SK-N-MC (cell line): ENCODE measurements at regions not wholly inside any gene's neighbourhood (a gene's known extent, or its start where the extent isn't known, plus 50 kb on each side); places are given as distances from the start of the nearest gene placed in this dataset.
"Not testable (repeated sequence)": the region's sequence is repeated elsewhere in the genome, so short reads cannot be mapped to it uniquely, and the experiment has no call there.

Experiments
- DNase-seq: peaks from one replicate; pipeline ENCODE4 v3.0.0-alpha.2; 2011; ENCODE audit warnings: low read depth, low spot score
- H3K27ac ChIP-seq: fragments of 200-600 bp; sonication (generic); 2 replicates; pipeline ENCODE4 v1.5.1; 2016; ENCODE audit warnings: mixed run types
- H3K36me3 ChIP-seq: fragments of 200-600 bp; sonication (generic); 2 replicates; pipeline ENCODE4 v1.6.1; 2017; ENCODE audit warnings: antibody characterized with exemption, low read length, mixed read lengths; ENCODE audit not compliant: insufficient read depth
- H3K4me3 ChIP-seq: fragments of 200-600 bp; sonication (generic); 2 replicates; pipeline ENCODE4 v1.5.1; 2016
- H3K9ac ChIP-seq: fragments of 200-600 bp; sonication (generic); 2 replicates; pipeline ENCODE4 v1.8.0; 2017; ENCODE audit warnings: mixed run types, mixed read lengths; ENCODE audit not compliant: insufficient read length
- H3K9me3 ChIP-seq: fragments of 200-600 bp; sonication (generic); 2 replicates; pipeline ENCODE4 v1.6.1; 2017; ENCODE audit warnings: low read depth, mild to moderate bottlenecking, antibody characterized with exemption, low read length, moderate library complexity, mixed read lengths
- EZH2 ChIP-seq: fragments of 200-600 bp; sonication (generic); IDR thresholded peaks from one replicate; pipeline ENCODE4 v1.6.1; 2017; ENCODE audit warnings: antibody characterized with exemption
- FOXP2 ChIP-seq: optimal IDR thresholded peaks from 2 replicates; pipeline ENCODE3; 2011; ENCODE audit warnings: mild to moderate bottlenecking, moderate library complexity; ENCODE audit not compliant: insufficient read depth; ENCODE audit errors: extremely low read length, control extremely low read depth
- POLR2AphosphoS5 ChIP-seq: IDR thresholded peaks from 2 replicates; pipeline ENCODE4 v1.6.1; 2012; ENCODE audit warnings: mild to moderate bottlenecking, low read depth, low read length, borderline replicate concordance

DNA sequence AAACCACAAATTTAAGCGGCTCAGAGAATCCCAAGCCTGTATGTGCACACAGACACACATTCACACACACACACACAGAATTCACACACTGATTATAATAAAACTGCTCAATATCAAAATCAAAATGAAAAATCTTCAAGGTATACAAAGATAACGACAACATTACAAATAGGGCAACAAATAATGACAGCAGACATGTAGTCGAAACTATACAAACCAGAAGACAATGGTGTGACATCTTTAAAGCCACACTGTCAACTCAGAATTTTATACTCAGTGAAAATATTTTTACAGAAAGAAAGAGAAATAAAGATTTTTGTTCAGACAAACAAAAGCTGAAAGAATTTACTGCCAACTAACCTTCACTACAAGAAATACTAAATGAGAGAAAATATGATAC is 333.4 kb downstream of the INSIG2 start:
- no peak overlapping the region for H3K4me3 ChIP-seq
- no peak overlapping the region for H3K9ac ChIP-seq
- no peak for TF ChIP-seq POLR2AphosphoS5
- no peak for TF ChIP-seq EZH2
- no peak for DNase-seq
- no peaks in the 10 kb centered on the region for H3K9me3 ChIP-seq
- no peak overlapping the region for H3K27ac ChIP-seq
- no peaks in the 10 kb centered on the region for H3K36me3 ChIP-seq

- DNase-seq, result no peak
- H3K9me3 ChIP-seq, result no peaks in the 10 kb centered on the region
- no peak for TF ChIP-seq POLR2AphosphoS5
- TF ChIP-seq FOXP2, result no peak
- TF ChIP-seq EZH2, result no peak
- H3K27ac ChIP-seq, result no peak overlapping the region
- no peak overlapping the region for H3K4me3 ChIP-seq
- no peaks in the 10 kb centered on the region for H3K36me3 ChIP-seq
- H3K9ac ChIP-seq, result no peak overlapping the region
Observed at GRCh38 chr2:118417406-118418120, 329.3 kb downstream of the INSIG2 start.

DNA sequence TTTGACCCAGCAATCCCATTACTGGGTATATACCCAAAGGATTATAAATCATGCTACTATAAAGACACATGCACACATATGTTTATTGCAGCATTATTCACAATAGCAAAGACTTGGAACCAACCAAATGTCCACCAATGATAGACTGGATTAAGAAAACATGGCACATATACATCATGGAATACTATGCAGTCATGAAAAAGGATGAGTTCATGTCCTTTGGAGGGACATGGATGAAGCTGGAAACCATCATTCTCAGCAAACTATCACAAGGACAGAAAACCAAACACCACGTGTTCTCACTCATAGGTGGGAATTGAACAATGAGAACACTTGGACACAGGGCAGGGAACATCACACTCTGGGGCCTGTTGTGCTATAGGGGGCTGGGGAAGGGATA is 326.9 kb downstream of the INSIG2 start:
- not testable (repeated sequence) for H3K9ac ChIP-seq, H3K27ac ChIP-seq, H3K4me3 ChIP-seq, DNase-seq, H3K9me3 ChIP-seq, H3K36me3 ChIP-seq

DNA sequence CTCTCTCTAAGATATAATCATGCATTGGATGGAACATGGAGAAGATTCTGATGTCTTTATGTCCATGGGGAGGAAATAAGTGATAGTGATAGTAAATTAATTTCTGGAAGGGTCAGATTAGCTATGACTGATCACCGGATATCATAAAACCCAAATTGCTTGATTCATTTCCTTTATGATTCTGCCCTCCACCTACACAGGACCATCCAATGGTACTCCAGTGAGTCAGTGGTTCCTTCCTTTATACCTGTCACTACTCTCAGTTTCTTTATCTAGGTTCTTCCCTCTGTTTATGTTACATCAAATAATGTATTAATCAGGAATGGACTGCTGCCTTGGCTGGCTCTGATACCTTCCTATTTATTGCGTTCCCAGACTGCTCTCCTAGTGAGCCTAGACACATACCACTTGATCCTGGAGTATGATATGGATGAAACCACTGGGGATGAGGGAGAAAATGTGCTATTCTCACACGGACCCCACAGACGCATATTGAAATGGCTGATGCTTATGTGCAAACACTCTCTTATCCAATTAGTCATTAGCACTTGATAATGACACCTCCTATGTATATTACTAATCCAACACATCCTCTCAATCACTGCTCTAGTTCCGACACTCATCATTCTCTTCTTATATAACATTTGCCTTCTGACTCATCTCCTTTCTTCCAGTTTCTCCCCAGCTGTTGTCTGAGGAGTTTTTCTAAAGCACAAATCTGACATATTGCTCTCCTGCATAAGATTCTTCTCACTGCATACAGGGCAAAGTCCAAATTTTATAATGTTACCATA is 315.6 kb downstream of the INSIG2 start:
- H3K36me3 ChIP-seq, result no peaks in the 10 kb centered on the region
- H3K9me3 ChIP-seq, result no peaks in the 10 kb centered on the region
- no peak overlapping the region for H3K27ac ChIP-seq
- no peak for DNase-seq
- no peak overlapping the region for H3K4me3 ChIP-seq
- TF ChIP-seq FOXP2, result no peak
- TF ChIP-seq POLR2AphosphoS5, result no peak
- no peak for TF ChIP-seq EZH2
- no peak overlapping the region for H3K9ac ChIP-seq

DNA sequence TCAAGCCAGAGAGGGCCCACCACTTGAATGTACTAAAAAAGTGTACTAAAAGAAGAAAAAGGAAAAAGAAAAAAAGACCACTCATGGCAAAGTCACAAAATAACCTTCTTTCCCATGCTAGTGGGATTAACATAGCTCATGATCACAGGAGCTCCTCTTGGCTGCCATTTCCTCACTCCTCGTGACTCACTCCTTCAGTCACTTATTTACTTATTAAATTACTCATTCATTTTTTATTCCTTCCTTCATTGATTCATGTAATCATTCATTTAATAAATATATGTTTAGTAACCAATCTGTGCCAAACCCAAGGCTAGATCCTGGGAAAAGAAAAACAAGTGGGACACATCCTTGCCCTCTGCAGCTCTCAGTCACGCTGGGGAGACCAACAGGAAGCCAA is 300.5 kb downstream of the INSIG2 start:
- H3K27ac ChIP-seq, result no peak overlapping the region
- DNase-seq, result no peak

GRCh38 chr2:118387509-118387908 is 299.2 kb downstream of the INSIG2 start:
- no peak overlapping the region for H3K9ac ChIP-seq
- no peak for DNase-seq
- no peak overlapping the region for H3K4me3 ChIP-seq
- H3K27ac ChIP-seq, result no peak overlapping the region
- H3K9me3 ChIP-seq, result no peaks in the 10 kb centered on the region
- H3K36me3 ChIP-seq, result no peaks in the 10 kb centered on the region
- TF ChIP-seq POLR2AphosphoS5 (no peak), FOXP2 (no peak), EZH2 (no peak)

More for the DNA sequence above, 300.5 kb downstream of the INSIG2 start:
- Histone ChIP-seq H3K4me3 (no peak overlapping the region), H3K9ac (no peak overlapping the region), H3K9me3 (no peaks in the 10 kb centered on the region), H3K36me3 (no peaks in the 10 kb centered on the region)
- no peak for TF ChIP-seq FOXP2
- TF ChIP-seq POLR2AphosphoS5, result no peak
- TF ChIP-seq EZH2, result no peak

- Histone ChIP-seq H3K9me3 (no peaks in the 10 kb centered on the region), H3K27ac (no peak overlapping the region), H3K36me3 (no peaks in the 10 kb centered on the region), H3K4me3 (no peak overlapping the region), H3K9ac (no peak overlapping the region)
- no peak for DNase-seq
- TF ChIP-seq FOXP2, result no peak
- TF ChIP-seq EZH2, result no peak
- TF ChIP-seq POLR2AphosphoS5, result no peak
Observed at GRCh38 chr2:118386641-118387302, 298.5 kb downstream of the INSIG2 start.

GRCh38 chr2:118380915-118381653 is 292.8 kb downstream of the INSIG2 start:
- Histone ChIP-seq H3K36me3 (no peaks in the 10 kb centered on the region), H3K27ac (no peak overlapping the region), H3K4me3 (no peak overlapping the region), H3K9ac (no peak overlapping the region), H3K9me3 (no peaks in the 10 kb centered on the region)
- no peak for DNase-seq
- TF ChIP-seq POLR2AphosphoS5 (no peak), EZH2 (no peak), FOXP2 (no peak)
